HCT116 (cell line): ENCODE measurements at regions not wholly inside any gene's neighbourhood (a gene's known extent, or its start where the extent isn't known, plus 50 kb on each side); places are given as distances from the start of the nearest gene placed in this dataset.

Experiments used
- CTCF ChIP-seq, 3 experiments: fragments of 200-600 bp in 1 of 3; sonication (generic) in 1 of 3; IDR thresholded peaks in 2 of 3; conservative IDR thresholded peaks in 1 of 3; 2 replicates each; pipeline ENCODE4 v1.5.1; 2012 to 2017; ENCODE audit warnings: low read depth in 2 of 3, low read length in 2 of 3, antibody characterized with exemption in 1 of 3, borderline replicate concordance in 1 of 3, control low read depth in 1 of 3, mild to moderate bottlenecking in 1 of 3, mixed read lengths in 1 of 3, mixed run types in 1 of 3, moderate library complexity in 1 of 3; ENCODE audit not compliant: insufficient read depth in 1 of 3
- EGR1 ChIP-seq: IDR thresholded peaks from 2 replicates; pipeline ENCODE4 v1.6.1; 2012; ENCODE audit warnings: low read depth
- JUND ChIP-seq: IDR thresholded peaks from 2 replicates; pipeline ENCODE4 v1.6.1; 2012
- MAX ChIP-seq: IDR thresholded peaks from 2 replicates; pipeline ENCODE4 v1.6.1; 2012
- POLR2AphosphoS5 ChIP-seq: IDR thresholded peaks from 2 replicates; pipeline ENCODE4 v1.6.1; 2011; ENCODE audit warnings: mild to moderate bottlenecking, low read depth, low read length, moderate library complexity

GRCh38 chr5:117191251-117191650 lies 616.6 kb upstream of the SEMA6A start:
- TF ChIP-seq JUND (no peak), EGR1 (no peak), POLR2AphosphoS5 (no peak), MAX (no peak), CTCF (IDR thresholded peaks at IDR 0.05 in 2 of 3, conservative IDR thresholded peaks at IDR 0.05 in 1 of 3; ENCODE audit: borderline replicate concordance in 1 of 3, insufficient read depth in 1 of 3, low read depth in 2 of 3, low read length in 2 of 3) (no peak)
